AG04449 (cell line): ENCODE measurements at regions not wholly inside any gene's neighbourhood (a gene's known extent, or its start where the extent isn't known, plus 50 kb on each side); places are given as distances from the start of the nearest gene placed in this dataset.
A peak's percentile ranks its signal among the peaks of the same experiment; 100 is the strongest.

ENCODE experiments used
- CTCF ChIA-PET: fragments of 350-600 bp; formaldehyde crosslinking; extraction: SDS; loops from one replicate; lab custom pipeline; 2021; ENCODE audit warnings: antibody characterized with exemption; lab: Yijun Ruan, JAX
- POLR2A ChIA-PET: fragments of 400-600, 350-600 bp; formaldehyde crosslinking; extraction: SDS; loops from one replicate; lab custom pipeline; 2020; ENCODE audit warnings: antibody characterized with exemption, inconsistent platforms; lab: Yijun Ruan, JAX
- DNase-seq: peaks from one replicate; pipeline ENCODE4 v3.0.0-alpha.2; 2010; ENCODE audit warnings: low read depth, low spot score
- H3K4me3 ChIP-seq: 2 replicates; pipeline ENCODE4 v1.5.1; 2011; ENCODE audit warnings: low read depth, mild to moderate bottlenecking, control low read depth, low read length
- CTCF ChIP-seq: IDR thresholded peaks from one replicate; pipeline ENCODE4 v1.5.1; 2011; ENCODE audit warnings: mild to moderate bottlenecking, moderate library complexity, low read length, control low read depth, inconsistent platforms; ENCODE audit not compliant: insufficient read depth; ENCODE audit errors: missing control alignments

GRCh38 chr13:30120133-30120822 lies 187.1 kb downstream of the KATNAL1 start:
- no peak for TF ChIP-seq CTCF
- no peak for DNase-seq
- ChIA-PET POLR2A (interaction anchor here (1.0 kb wide), 1 partner anchor 258 kb away, joined by 7 read pairs; no protein-coding TSS in a partner anchor), CTCF (interaction anchor here (1.6 to 8.7 kb wide), 5 partner anchors 12 to 349 kb away, joined by 3 to 101 read pairs (median 9); no protein-coding TSS in a partner anchor)
- H3K4me3 ChIP-seq, result no peak overlapping the region

- ChIA-PET POLR2A (interaction anchor here (1.0 kb wide), 1 partner anchor 258 kb away, joined by 7 read pairs; no protein-coding TSS in a partner anchor), CTCF (interaction anchor here (0.9 to 8.7 kb wide), 8 partner anchors 13 to 348 kb away, joined by 3 to 101 read pairs (median 8); no protein-coding TSS in a partner anchor)
- no peak for TF ChIP-seq CTCF
- peak; percentile 70 for DNase-seq
- peak overlapping the region; percentile 35; the same call in 1 of the 2 replicates for H3K4me3 ChIP-seq
These were observed 187.9 kb downstream of the KATNAL1 start for GRCh38 chr13:30119476-30119875.

- no peak overlapping the region for H3K4me3 ChIP-seq
- no peak for TF ChIP-seq CTCF
- no peak for DNase-seq
- ChIA-PET CTCF (interaction anchor here (1.0 to 9.9 kb wide), 21 partner anchors 8 to 608 kb away, joined by 3 to 360 read pairs (median 16); partner anchors contain the start of gene UBL3), POLR2A (no interaction called here)
These were observed 191.0 kb downstream of the KATNAL1 start for GRCh38 chr13:30116379-30116778.

- DNase-seq, result no peak
- ChIA-PET POLR2A (interaction anchor here (0.7 to 1.8 kb wide), 3 partner anchors 253 to 268 kb away, joined by 3 to 7 read pairs (median 4); partner anchors contain the start of gene UBL3), CTCF (interaction anchor here (0.6 to 9.9 kb wide), 69 partner anchors 9 to 751 kb away, joined by 3 to 360 read pairs (median 5); partner anchors contain the start of gene UBL3)
- peak overlapping the region; percentile 60 for H3K4me3 ChIP-seq
- no peak for TF ChIP-seq CTCF
These were observed 192.1 kb downstream of the KATNAL1 start for GRCh38 chr13:30115257-30115600.

- no peak for DNase-seq
- ChIA-PET POLR2A (interaction anchor here (0.7 to 1.8 kb wide), 4 partner anchors 253 to 343 kb away, joined by 3 to 7 read pairs (median 4); partner anchors contain the start of gene UBL3), CTCF (interaction anchor here (0.6 to 9.9 kb wide), 76 partner anchors 10 to 752 kb away, joined by 3 to 360 read pairs (median 4); partner anchors contain the start of gene UBL3)
- H3K4me3 ChIP-seq, result peak overlapping the region; percentile 60
- peak; percentile 95 for TF ChIP-seq CTCF
These were observed 192.6 kb downstream of the KATNAL1 start for GRCh38 chr13:30114571-30115256.
